HCT116 (cell line): ENCODE measurements at regions not wholly inside any gene's neighbourhood (a gene's known extent, or its start where the extent isn't known, plus 50 kb on each side); places are given as distances from the start of the nearest gene placed in this dataset.

ENCODE experiments used
- ATAC-seq: fragments of 200-7000 bp; cut with Tn5 transposase; 2 replicates; pipeline ENCODE4 v1.9.1; 2020; ENCODE audit warnings: mild to moderate bottlenecking, moderate library complexity
- BruUV-seq: library from RNA; stranded (reverse); fragments of 400-500 nt; replicated peaks from 2 replicates; lab custom pipeline; 2021; lab: Mats Ljungman, UMichigan
- CTCF ChIA-PET: fragments of 300-600 bp; sonication (Branson Sonifier 250); formaldehyde crosslinking; loops from one replicate; lab custom pipeline; 2021; ENCODE audit warnings: antibody characterized with exemption; lab: Charles Lee
- POLR2A ChIA-PET: fragments of 300-600, 350-600 bp; sonication (Branson Sonifier 250); formaldehyde crosslinking; loops from one replicate; lab custom pipeline; 2021; ENCODE audit warnings: antibody characterized with exemption; lab: Charles Lee
- RAD21 ChIA-PET, 2 experiments: fragments of 300-600 bp; sonication (Branson Sonifier 250); formaldehyde crosslinking; loops; one replicate each; lab custom pipeline; 2023; ENCODE audit warnings: low total read pairs in 2 of 2; ENCODE audit not compliant: uncharacterized antibody in 2 of 2, unreplicated experiment in 2 of 2, low non-redundant PET in 1 of 2; lab: Charles Lee
- DNase-seq: peaks from one replicate; pipeline ENCODE4 v3.0.0-alpha.2; 2010; ENCODE audit warnings: low read depth, low spot score
- H2AFZ ChIP-seq: fragments of 200-600 bp; shearing (Covaris generic), sonication (generic); 2 replicates; pipeline ENCODE4 v1.6.1; 2017; ENCODE audit warnings: low read depth, mixed run types, mixed read lengths, antibody characterized with exemption, low read length; ENCODE audit not compliant: poor library complexity, severe bottlenecking
- H3K27ac ChIP-seq: 2 replicates; pipeline ENCODE4 v1.5.1; 2012; ENCODE audit warnings: low read depth, low read length
- H3K27me3 ChIP-seq: fragments of 200-600 bp; sonication (generic); 2 replicates; pipeline ENCODE4 v1.6.1; 2016; ENCODE audit warnings: mixed run types, low read length, mixed read lengths; ENCODE audit not compliant: insufficient read depth
- H3K36me3 ChIP-seq, 2 experiments: fragments of 200-500 bp in 1 of 2; fragments of 200-600 bp in 1 of 2; sonication (Bioruptor generic) in 1 of 2; sonication (generic) in 1 of 2; 2 replicates each; pipeline versions ENCODE4 v1.5.1 to v1.6.1; 2014 to 2016; ENCODE audit warnings: low read length in 2 of 2, inconsistent platforms in 1 of 2, mixed read lengths in 1 of 2, mixed run types in 1 of 2; ENCODE audit not compliant: insufficient read depth in 2 of 2, control insufficient read depth in 1 of 2
- H3K4me1 ChIP-seq, 2 experiments: fragments of 200-600 bp in 1 of 2; sonication (generic) in 1 of 2; 2 replicates each; pipeline versions ENCODE4 v1.5.1 to v1.6.1; 2012 to 2017; ENCODE audit warnings: low read length in 2 of 2, inconsistent platforms in 1 of 2, mild to moderate bottlenecking in 1 of 2, mixed read lengths in 1 of 2, mixed run types in 1 of 2, moderate library complexity in 1 of 2; ENCODE audit not compliant: insufficient read depth in 2 of 2, control insufficient read depth in 1 of 2
- H3K4me2 ChIP-seq: fragments of 200-600 bp; sonication (generic); 2 replicates; pipeline ENCODE4 v1.6.1; 2017; ENCODE audit warnings: mixed run types, low read length, mixed read lengths
- H3K4me3 ChIP-seq, 2 experiments: fragments of 200-600 bp in 1 of 2; sonication (generic) in 1 of 2; replicated peaks in 1 of 2; 2 replicates each; pipeline ENCODE4 v1.5.1; 2011 to 2016; ENCODE audit warnings: low read length in 2 of 2, control low read depth in 1 of 2, low read depth in 1 of 2, mild to moderate bottlenecking in 1 of 2, mixed read lengths in 1 of 2, mixed run types in 1 of 2
- H3K79me2 ChIP-seq: fragments of 200-600 bp; sonication (generic); 2 replicates; pipeline ENCODE4 v1.6.1; 2017; ENCODE audit warnings: mild to moderate bottlenecking, mixed run types, low read length, moderate library complexity, mixed read lengths; ENCODE audit not compliant: insufficient read depth
- H3K9ac ChIP-seq: fragments of 200-600 bp; sonication (generic); 2 replicates; pipeline ENCODE4 v1.6.1; 2016; ENCODE audit warnings: low read length, mixed read lengths
- H3K9me2 ChIP-seq: fragments of 200-600 bp; sonication (generic), shearing (Covaris generic); 2 replicates; pipeline ENCODE4 v1.6.1; 2017; ENCODE audit warnings: mixed run types, mild to moderate bottlenecking, moderate library complexity; ENCODE audit not compliant: insufficient read depth
- H3K9me3 ChIP-seq, 2 experiments: fragments of 200-500 bp in 1 of 2; fragments of 200-600 bp in 1 of 2; sonication (Bioruptor generic) in 1 of 2; sonication (generic) in 1 of 2; 2 replicates each; pipeline ENCODE4 v1.6.1; 2014 to 2017; ENCODE audit warnings: low read length in 2 of 2, mixed read lengths in 2 of 2, inconsistent platforms in 1 of 2, low read depth in 1 of 2, mild to moderate bottlenecking in 1 of 2, mixed run types in 1 of 2, moderate library complexity in 1 of 2; ENCODE audit not compliant: control insufficient read depth in 1 of 2, insufficient read depth in 1 of 2
- H4K20me1 ChIP-seq: fragments of 200-600 bp; sonication (generic), shearing (Covaris generic); 2 replicates; pipeline ENCODE4 v1.6.1; 2017; ENCODE audit warnings: mixed run types, mild to moderate bottlenecking, moderate library complexity; ENCODE audit not compliant: insufficient read depth
- CEBPB ChIP-seq: IDR thresholded peaks from 2 replicates; pipeline ENCODE4 v1.6.1; 2012; ENCODE audit warnings: low read depth
- CTCF ChIP-seq, 3 experiments: fragments of 200-600 bp in 1 of 3; sonication (generic) in 1 of 3; IDR thresholded peaks in 2 of 3; conservative IDR thresholded peaks in 1 of 3; 2 replicates each; pipeline ENCODE4 v1.5.1; 2012 to 2017; ENCODE audit warnings: low read depth in 2 of 3, low read length in 2 of 3, antibody characterized with exemption in 1 of 3, borderline replicate concordance in 1 of 3, control low read depth in 1 of 3, mild to moderate bottlenecking in 1 of 3, mixed read lengths in 1 of 3, mixed run types in 1 of 3, moderate library complexity in 1 of 3; ENCODE audit not compliant: insufficient read depth in 1 of 3
- EGR1 ChIP-seq: IDR thresholded peaks from 2 replicates; pipeline ENCODE4 v1.6.1; 2012; ENCODE audit warnings: low read depth
- ELF1 ChIP-seq: IDR thresholded peaks from 2 replicates; pipeline ENCODE4 v1.6.1; 2012; ENCODE audit warnings: low read depth, borderline replicate concordance
- EZH2 ChIP-seq: fragments of 200-600 bp; sonication (generic); IDR thresholded peaks from 2 replicates; pipeline ENCODE4 v1.6.1; 2017; ENCODE audit warnings: antibody characterized with exemption, mixed run types
- EZH2phosphoT487 ChIP-seq: fragments of 200-600 bp; IDR thresholded peaks from 2 replicates; pipeline ENCODE4 v1.6.1; 2018; ENCODE audit warnings: antibody characterized with exemption, borderline replicate concordance
- FOSL1 ChIP-seq: IDR thresholded peaks from 2 replicates; pipeline ENCODE4 v1.6.1; 2012; ENCODE audit warnings: low read depth
- MAX ChIP-seq: IDR thresholded peaks from 2 replicates; pipeline ENCODE4 v1.6.1; 2012
- POLR2AphosphoS5 ChIP-seq: IDR thresholded peaks from 2 replicates; pipeline ENCODE4 v1.6.1; 2011; ENCODE audit warnings: mild to moderate bottlenecking, low read depth, low read length, moderate library complexity
- RAD21 ChIP-seq: IDR thresholded peaks from 2 replicates; pipeline ENCODE4 v1.6.1; 2012; ENCODE audit warnings: low read depth, mild to moderate bottlenecking
- REST ChIP-seq: IDR thresholded peaks from 2 replicates; pipeline ENCODE4 v1.6.1; 2012; ENCODE audit warnings: low read depth
- SIN3A ChIP-seq: IDR thresholded peaks from 2 replicates; pipeline ENCODE4 v1.6.1; 2012; ENCODE audit warnings: low read depth
- SP1 ChIP-seq: IDR thresholded peaks from 2 replicates; pipeline ENCODE4 v1.6.1; 2012; ENCODE audit warnings: low read depth
- SRF ChIP-seq: IDR thresholded peaks from 2 replicates; pipeline ENCODE4 v1.6.1; 2012; ENCODE audit warnings: low read depth
- TCF7L2 ChIP-seq: IDR thresholded peaks from 2 replicates; pipeline ENCODE4 v1.7.0; 2011; ENCODE audit warnings: borderline replicate concordance, inconsistent platforms; ENCODE audit not compliant: insufficient read depth, insufficient read length; ENCODE audit errors: extremely low read depth
- YY1 ChIP-seq: IDR thresholded peaks from 2 replicates; pipeline ENCODE4 v1.6.1; 2011; ENCODE audit warnings: low read length, low read depth, moderate library complexity, mild to moderate bottlenecking; ENCODE audit not compliant: insufficient replicate concordance; ENCODE audit errors: extremely low read depth
- ZBTB33 ChIP-seq: IDR thresholded peaks from 2 replicates; pipeline ENCODE4 v1.6.1; 2011; ENCODE audit warnings: mild to moderate bottlenecking, low read length, moderate library complexity; ENCODE audit not compliant: insufficient replicate concordance; ENCODE audit errors: extremely low read depth
- ZFX ChIP-seq: fragments of 450-650 bp; IDR thresholded peaks from 2 replicates; pipeline ENCODE4 v1.6.1; 2017
- intact Hi-C: fragments of 100-400 bp; cut with micrococcal nuclease; formaldehyde crosslinking; loops from 2 replicates; pipeline ENCODE4 v1.10.0; 2022

- TF ChIP-seq REST: no peak
Measured at GRCh38 chr16:63703612-63704011, 1418.3 kb downstream of the CDH11 start (continued).

GRCh38 chr16:63702981-63703590 is 1418.8 kb downstream of the CDH11 start:
- RAD21 ChIA-PET: no interaction called here
- no peak for TF ChIP-seq RAD21
- TF ChIP-seq EGR1: no peak
- no peak for TF ChIP-seq ELF1
- no peak for TF ChIP-seq CTCF (IDR thresholded peaks at IDR 0.05 in 2 of 3, conservative IDR thresholded peaks at IDR 0.05 in 1 of 3; ENCODE audit: borderline replicate concordance in 1 of 3, insufficient read depth in 1 of 3, low read depth in 2 of 3, low read length in 2 of 3)
- TF ChIP-seq MAX: no peak
- no peak for TF ChIP-seq YY1
- TF ChIP-seq FOSL1: no peak
- TF ChIP-seq EZH2: no peak
- TF ChIP-seq ZBTB33: no peak
- no peak for TF ChIP-seq CEBPB
- TF ChIP-seq POLR2AphosphoS5: no peak
- TF ChIP-seq ZFX: no peak
- no peak for TF ChIP-seq TCF7L2
- TF ChIP-seq EZH2phosphoT487: no peak
- TF ChIP-seq SRF: no peak
- no peak for TF ChIP-seq SP1
- no peak for TF ChIP-seq SIN3A

More at GRCh38 chr16:63702981-63703590, 1418.8 kb downstream of the CDH11 start:
- no peaks in the 10 kb centered on the region for H3K4me1 ChIP-seq
- H3K9me3 ChIP-seq: peaks cover 9 to 19% of the 10 kb centered on the region in 2 experiments; a peak in 2 of 4 replicates
- no peak overlapping the region for H3K4me3 ChIP-seq
- no peak overlapping the region for H2AFZ ChIP-seq
- CTCF ChIA-PET: no interaction called here
- no peak overlapping the region for H3K9ac ChIP-seq
- no peaks in the 10 kb centered on the region for H4K20me1 ChIP-seq
- no peaks in the 10 kb centered on the region for H3K36me3 ChIP-seq
- H3K79me2 ChIP-seq: no peaks in the 10 kb centered on the region
- no peaks in the 10 kb centered on the region for H3K9me2 ChIP-seq
- no peak overlapping the region for H3K4me2 ChIP-seq
- ATAC-seq: no peak
- intact Hi-C loops: no loop called here
- DNase-seq: no peak
- BruUV-seq: no TSS peak
- H3K27me3 ChIP-seq: no peaks in the 10 kb centered on the region
- POLR2A ChIA-PET: no interaction called here
- no peak overlapping the region for H3K27ac ChIP-seq
